ENCODE measurements at regions not wholly inside any gene's neighbourhood (a gene's known extent, or its start where the extent isn't known, plus 50 kb on each side); places are given as distances from the start of the nearest gene placed in this dataset.
A peak's percentile ranks its signal among the peaks of the same experiment; 100 is the strongest.

DNA sequence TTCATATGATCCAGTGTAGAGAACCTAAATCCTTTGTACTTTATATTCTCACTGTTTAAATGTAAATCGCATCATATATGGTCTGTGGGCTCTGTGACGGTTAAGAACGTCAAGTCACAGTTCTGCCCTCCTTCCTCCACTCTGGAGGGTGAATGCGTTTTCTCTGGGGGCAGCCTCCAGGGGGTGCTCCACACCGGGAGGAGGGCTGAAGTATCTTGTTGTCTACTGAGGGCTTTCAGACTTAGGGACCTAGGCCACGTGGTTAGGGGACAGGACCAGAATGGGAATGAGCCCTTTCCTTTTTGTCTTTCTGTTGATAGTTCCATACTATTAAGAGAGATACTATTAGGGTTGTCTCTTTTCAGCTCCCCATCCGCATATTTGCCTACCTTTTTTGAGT, 504.9 kb downstream of the FGF9 start:
- Histone ChIP-seq H3K4me2 (ENCODE audit: insufficient read depth in 1 of 2, low read depth in 2 of 2, low read length in 2 of 2) (no peak overlapping the region), H3K9me3 (ENCODE audit: insufficient read depth in 2 of 2, low read depth in 1 of 2, low read length in 1 of 2) (no peaks in the 10 kb centered on the region), H2BK20ac (ENCODE audit: low read length) (no peak overlapping the region), H3K56ac (replicated peaks; ENCODE audit: insufficient read length, low read depth, low read length) (no peak overlapping the region), H3K23me2 (ENCODE audit: low read depth, low read length) (no peaks in the 10 kb centered on the region), H3K79me1 (ENCODE audit: low read depth, low read length) (no peaks in the 10 kb centered on the region), H3K23ac (ENCODE audit: insufficient read length) (no peak overlapping the region), H4K91ac (replicated peaks; ENCODE audit: insufficient read length, low read length) (no peak overlapping the region), H2AFZ (ENCODE audit: low read length) (no peak overlapping the region), H3K27me3 (replicated peaks in 1 of 4; ENCODE audit: control insufficient read depth in 3 of 4, extremely low read depth in 1 of 4, insufficient read depth in 3 of 4, low read length in 3 of 4) (no peaks in the 10 kb centered on the region), H3K18ac (ENCODE audit: extremely low read depth, low read length) (no peak overlapping the region), H4K20me1 (replicated peaks in 1 of 2; ENCODE audit: control insufficient read depth in 1 of 2, insufficient read depth in 2 of 2, low read length in 2 of 2) (no peaks in the 10 kb centered on the region), H4K5ac (ENCODE audit: insufficient read length, low read depth, low read length) (no peak overlapping the region), H3K36me3 (ENCODE audit: control insufficient read depth in 2 of 4, insufficient read depth in 4 of 4, low read length in 3 of 4) (no peaks in the 10 kb centered on the region), H3K9ac (replicated peaks in 1 of 4; ENCODE audit: extremely low read depth in 1 of 4, low read depth in 3 of 4, low read length in 3 of 4) (no peak overlapping the region), H3K79me2 (ENCODE audit: control insufficient read depth in 1 of 2, insufficient read depth in 2 of 2, low read length in 2 of 2) (no peaks in the 10 kb centered on the region), H2BK15ac (ENCODE audit: low read length) (no peak overlapping the region), H3K4ac (replicated peaks; ENCODE audit: insufficient read length, low read depth, low read length) (no peak overlapping the region), H3K27ac (ENCODE audit: low read depth, low read length) (no peak overlapping the region), H4K8ac (ENCODE audit: extremely low read depth, insufficient read depth, low read length) (no peak overlapping the region), H3K4me3 (ENCODE audit: extremely low read depth in 1 of 4, insufficient read depth in 2 of 4, low read depth in 3 of 4, low read length in 4 of 4) (no peak overlapping the region), H2BK5ac (ENCODE audit: low read depth, low read length) (no peak overlapping the region), H3K4me1 (replicated peaks in 1 of 4; ENCODE audit: control insufficient read depth in 3 of 4, insufficient read depth in 4 of 4, low read length in 3 of 4) (no peaks in the 10 kb centered on the region), H2BK120ac (replicated peaks; ENCODE audit: low read depth, low read length) (no peak overlapping the region), H2BK12ac (ENCODE audit: low read depth, low read length) (no peak overlapping the region), H2AK5ac (ENCODE audit: low read depth, low read length) (no peak overlapping the region), H3K14ac (ENCODE audit: insufficient read length) (no peak overlapping the region)
- 92% methylated on average over 7 of the region's 7 CpGs; no CpG with 5 or more reads in 1 of the 2 experiments for WGBS, 2 experiments (ENCODE audit: extremely low coverage in 1 of 2, insufficient coverage in 1 of 2, insufficient read length in 1 of 2, insufficient replicate concordance in 2 of 2, low coverage in 1 of 2, low lambda C conversion rate in 2 of 2, missing lambda C conversion rate in 1 of 2)
- TF ChIP-seq, protein P1, sequence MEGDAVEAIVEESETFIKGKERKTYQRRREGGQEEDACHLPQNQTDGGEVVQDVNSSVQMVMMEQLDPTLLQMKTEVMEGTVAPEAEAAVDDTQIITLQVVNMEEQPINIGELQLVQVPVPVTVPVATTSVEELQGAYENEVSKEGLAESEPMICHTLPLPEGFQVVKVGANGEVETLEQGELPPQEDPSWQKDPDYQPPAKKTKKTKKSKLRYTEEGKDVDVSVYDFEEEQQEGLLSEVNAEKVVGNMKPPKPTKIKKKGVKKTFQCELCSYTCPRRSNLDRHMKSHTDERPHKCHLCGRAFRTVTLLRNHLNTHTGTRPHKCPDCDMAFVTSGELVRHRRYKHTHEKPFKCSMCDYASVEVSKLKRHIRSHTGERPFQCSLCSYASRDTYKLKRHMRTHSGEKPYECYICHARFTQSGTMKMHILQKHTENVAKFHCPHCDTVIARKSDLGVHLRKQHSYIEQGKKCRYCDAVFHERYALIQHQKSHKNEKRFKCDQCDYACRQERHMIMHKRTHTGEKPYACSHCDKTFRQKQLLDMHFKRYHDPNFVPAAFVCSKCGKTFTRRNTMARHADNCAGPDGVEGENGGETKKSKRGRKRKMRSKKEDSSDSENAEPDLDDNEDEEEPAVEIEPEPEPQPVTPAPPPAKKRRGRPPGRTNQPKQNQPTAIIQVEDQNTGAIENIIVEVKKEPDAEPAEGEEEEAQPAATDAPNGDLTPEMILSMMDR (IDR thresholded peaks at IDR 0.05; ENCODE audit: control extremely low read depth in 1 of 3, insufficient read depth in 1 of 3, low read depth in 1 of 3, low read length in 3 of 3): peak; percentile 34 to 39 (median 36); a peak in 3 of 4 replicates
- no peak for TF ChIP-seq RXRA (IDR thresholded peaks at IDR 0.05; ENCODE audit: insufficient read depth, low read depth, low read length)
- TF ChIP-seq RAD21 (IDR thresholded peaks at IDR 0.05 in 1 of 2, conservative IDR thresholded peaks at IDR 0.05 in 1 of 2; ENCODE audit: low read depth in 2 of 2, low read length in 2 of 2): peak; percentile 32 to 55
- TF ChIP-seq CBX5 (IDR thresholded peaks at IDR 0.05; ENCODE audit: low read depth, low read length): no peak
- TF ChIP-seq, protein P2, sequence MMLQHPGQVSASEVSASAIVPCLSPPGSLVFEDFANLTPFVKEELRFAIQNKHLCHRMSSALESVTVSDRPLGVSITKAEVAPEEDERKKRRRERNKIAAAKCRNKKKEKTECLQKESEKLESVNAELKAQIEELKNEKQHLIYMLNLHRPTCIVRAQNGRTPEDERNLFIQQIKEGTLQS (IDR thresholded peaks at IDR 0.05; ENCODE audit: insufficient read depth, low read depth, low read length): no peak
- TF ChIP-seq RFX5 (IDR thresholded peaks at IDR 0.05; ENCODE audit: borderline replicate concordance, low read depth, low read length): no peak
- TF ChIP-seq EGR1 (IDR thresholded peaks at IDR 0.05; ENCODE audit: borderline replicate concordance, low read depth, low read length): no peak
- no peak for FAIRE-seq
- ChIA-PET POLR2A (ENCODE audit: partially characterized antibody) (no interaction called here), CTCF (ENCODE audit: partially characterized antibody) (interaction anchor here (1.1 to 3.8 kb wide), 7 partner anchors 11 to 135 kb away, joined by 3 to 20 read pairs (median 3); no protein-coding TSS in a partner anchor)
- no peak for DNase-seq (ENCODE audit: low read depth in 1 of 2, low spot score in 2 of 2)
